MG63 (cell line): ENCODE measurements at regions not wholly inside any gene's neighbourhood (a gene's known extent, or its start where the extent isn't known, plus 50 kb on each side); places are given as distances from the start of the nearest gene placed in this dataset.
"Not testable (repeated sequence)": the region's sequence is repeated elsewhere in the genome, so short reads cannot be mapped to it uniquely, and the experiment has no call there.

Source experiments
- DNase-seq: peaks from one replicate; pipeline ENCODE4 v3.0.0-alpha.2; 2020
- H3K27me3 ChIP-seq: fragments of 250-450 bp; sonication (Bioruptor Pico); 2 replicates; pipeline ENCODE4 v1.5.1; 2020; ENCODE audit warnings: mild to moderate bottlenecking, moderate library complexity
- H3K36me3 ChIP-seq: fragments of 250-450 bp; sonication (Bioruptor Pico); 2 replicates; pipeline ENCODE4 v1.5.1; 2020; ENCODE audit warnings: mild to moderate bottlenecking, moderate library complexity
- H3K4me3 ChIP-seq: fragments of 250-450 bp; sonication (Bioruptor Pico); 2 replicates; pipeline ENCODE4 v1.5.1; 2020; ENCODE audit warnings: mild to moderate bottlenecking, moderate library complexity
- H3K9me3 ChIP-seq: fragments of 250-450 bp; sonication (Bioruptor Pico); 2 replicates; pipeline ENCODE4 v1.5.1; 2020; ENCODE audit warnings: mild to moderate bottlenecking, moderate library complexity

DNA sequence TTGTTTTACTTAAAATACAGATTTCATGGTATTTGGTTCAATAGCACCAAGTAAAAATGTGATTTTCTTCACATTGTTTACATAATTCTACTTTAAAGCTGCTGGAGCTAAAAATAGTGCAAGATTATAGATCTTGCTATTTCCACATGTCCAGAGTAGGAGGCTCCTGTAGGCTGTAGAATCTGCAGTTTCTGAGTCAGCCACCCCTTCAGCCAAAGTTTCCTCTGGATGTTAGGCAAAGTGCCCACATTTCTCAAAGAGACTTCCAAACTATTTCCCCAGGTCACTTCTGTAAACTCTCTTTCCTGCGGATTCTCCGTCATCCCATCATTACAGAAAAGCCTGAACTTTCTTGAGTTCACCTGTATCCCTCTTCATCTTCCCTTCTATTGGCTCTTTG, 342.5 kb upstream of the FSTL5 start:
- H3K4me3 ChIP-seq = no peak overlapping the region

DNA sequence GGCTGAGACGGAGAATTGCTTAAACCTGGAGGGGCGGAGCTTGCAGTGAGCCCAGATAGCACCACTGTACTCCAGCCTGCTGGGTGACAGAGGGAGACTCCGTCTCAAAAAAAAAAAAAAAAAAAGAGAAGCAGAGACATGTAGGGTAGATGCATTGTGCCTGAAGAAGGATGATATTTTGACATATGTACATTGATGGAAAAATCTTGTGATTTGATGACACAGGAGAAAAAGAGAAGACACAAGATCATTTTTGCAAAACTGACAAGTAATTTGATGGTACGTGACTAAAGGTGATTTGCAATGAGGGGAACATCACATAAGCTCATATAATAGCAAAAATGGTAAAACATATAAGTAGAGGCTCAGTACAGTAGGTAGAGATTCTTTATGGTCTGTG, 340.1 kb upstream of the FSTL5 start:
- Histone ChIP-seq H3K4me3 (no peak overlapping the region), H3K9me3 (no peaks in the 10 kb centered on the region), H3K36me3 (no peaks in the 10 kb centered on the region), H3K27me3 (no peaks in the 10 kb centered on the region; the same call in 1 of the 2 replicates)
- DNase-seq = no peak

More for the DNA sequence above, 342.5 kb upstream of the FSTL5 start:
- Histone ChIP-seq H3K36me3 (no peaks in the 10 kb centered on the region), H3K9me3 (no peaks in the 10 kb centered on the region), H3K27me3 (no peaks in the 10 kb centered on the region; the same call in 1 of the 2 replicates)
- peak; percentile 27 for DNase-seq

DNA sequence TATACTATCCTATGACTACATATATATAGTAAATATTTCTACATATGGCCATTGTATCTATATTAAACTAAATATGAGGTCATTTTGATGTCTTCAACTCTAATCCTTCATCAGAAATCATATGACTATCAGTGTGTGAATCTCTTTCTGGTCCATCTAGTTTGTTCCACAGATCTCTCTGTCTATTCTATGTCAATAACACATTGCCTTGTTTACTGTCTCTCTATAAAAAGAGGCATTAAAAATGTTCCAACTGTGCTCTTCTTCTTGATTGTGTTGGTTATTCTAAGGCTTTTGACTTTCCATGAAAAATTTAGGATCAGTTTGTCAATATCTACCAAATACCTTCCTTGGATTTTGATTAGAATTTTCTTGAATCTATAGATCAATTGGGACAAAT, 338.3 kb upstream of the FSTL5 start:
- no peak for DNase-seq
- H3K27me3 ChIP-seq = no peaks in the 10 kb centered on the region; the same call in 1 of the 2 replicates
- H3K4me3 ChIP-seq = no peak overlapping the region
- H3K9me3 ChIP-seq = no peaks in the 10 kb centered on the region
- no peaks in the 10 kb centered on the region for H3K36me3 ChIP-seq

DNA sequence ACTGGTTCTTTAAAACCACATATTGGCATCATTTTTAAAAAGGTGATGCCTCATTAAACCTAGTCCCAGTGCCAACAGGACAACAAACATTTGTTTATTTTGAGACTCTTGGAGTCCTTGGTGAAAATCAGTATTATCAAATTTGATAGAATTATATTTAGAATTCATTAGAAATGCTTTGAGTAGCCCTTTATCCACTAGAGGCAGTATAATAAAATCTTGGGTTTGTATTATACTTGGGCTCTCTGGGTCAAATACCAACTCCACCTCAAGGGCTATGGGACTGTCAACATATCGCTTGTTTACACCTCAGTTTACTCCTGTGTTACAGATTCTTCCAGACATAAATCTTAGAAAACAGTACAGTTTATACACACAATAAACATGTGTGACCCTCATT, 335.7 kb upstream of the FSTL5 start:
- H3K36me3 ChIP-seq = no peaks in the 10 kb centered on the region
- no peak overlapping the region for H3K4me3 ChIP-seq
- no peaks in the 10 kb centered on the region for H3K9me3 ChIP-seq
- no peaks in the 10 kb centered on the region; the same call in 1 of the 2 replicates for H3K27me3 ChIP-seq
- DNase-seq = no peak

DNA sequence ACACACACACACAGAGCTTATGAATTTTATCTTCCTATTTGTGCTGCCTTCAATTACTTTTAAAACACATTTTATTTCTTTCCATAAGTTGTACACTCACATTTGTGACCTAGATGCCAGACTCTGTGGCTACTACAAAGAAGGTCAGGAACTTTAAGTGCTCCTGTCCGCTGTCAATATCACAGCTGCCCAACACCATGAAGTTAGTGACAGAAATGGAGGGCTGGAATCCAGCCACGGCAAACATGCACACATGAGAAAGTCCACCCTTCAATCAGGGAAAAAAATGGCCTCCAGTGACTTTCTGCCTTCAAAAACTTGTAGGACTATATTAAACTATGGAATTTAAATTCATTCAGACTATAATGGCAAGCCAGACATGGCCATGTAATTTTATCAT, 334.4 kb upstream of the FSTL5 start:
- Histone ChIP-seq H3K36me3 (no peaks in the 10 kb centered on the region), H3K4me3 (no peak overlapping the region), H3K27me3 (no peaks in the 10 kb centered on the region; the same call in none of the 2 replicates), H3K9me3 (no peaks in the 10 kb centered on the region)
- no peak for DNase-seq

DNA sequence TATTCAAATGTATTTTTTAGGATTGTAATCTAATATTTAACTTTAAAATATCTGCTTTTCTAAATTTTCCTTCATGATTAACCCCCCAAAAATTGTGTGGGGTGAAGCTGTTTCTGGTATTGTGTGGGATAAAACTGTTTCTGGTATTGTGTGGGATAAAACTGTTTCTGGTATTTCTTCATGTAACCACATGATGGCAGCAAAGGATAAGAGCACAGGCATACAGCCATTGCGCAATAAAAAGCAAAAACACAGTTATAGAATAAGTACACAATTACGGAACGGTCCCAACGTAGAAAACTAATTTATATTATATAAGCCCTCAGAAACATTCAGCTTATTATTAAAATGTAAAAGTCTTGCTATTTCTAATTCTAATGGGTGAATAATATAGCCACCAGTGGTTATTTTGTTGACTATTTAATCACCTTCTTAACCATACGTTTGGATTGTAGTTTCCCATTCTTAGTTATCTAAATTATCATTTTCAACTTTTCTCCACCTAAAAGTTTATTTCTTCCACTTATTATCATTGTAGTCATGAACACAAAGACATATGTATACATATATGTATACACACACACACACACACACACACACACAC, 333.9 kb upstream of the FSTL5 start:
- H3K36me3 ChIP-seq = no peaks in the 10 kb centered on the region
- H3K4me3 ChIP-seq = no peak overlapping the region
- no peaks in the 10 kb centered on the region; the same call in none of the 2 replicates for H3K27me3 ChIP-seq
- no peak for DNase-seq
- no peaks in the 10 kb centered on the region for H3K9me3 ChIP-seq

DNA sequence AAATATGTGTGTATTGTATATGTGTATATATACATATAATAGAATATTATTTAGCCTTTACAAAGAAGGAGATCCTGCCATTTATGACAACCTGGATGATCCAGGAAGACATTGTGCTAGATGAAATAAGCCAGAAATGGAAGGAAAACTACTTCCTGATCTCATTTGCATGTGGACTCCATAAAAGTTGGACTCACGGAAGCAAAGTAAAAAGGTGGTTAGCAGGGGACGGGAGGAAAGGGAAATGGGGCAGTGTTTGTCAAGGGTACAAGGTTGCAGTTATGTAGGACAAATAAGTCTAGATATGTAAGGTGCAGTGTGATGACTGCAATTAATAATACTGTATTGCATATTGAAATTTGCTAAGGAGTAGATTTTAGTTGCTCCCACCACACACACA, 331.1 kb upstream of the FSTL5 start:
- Histone ChIP-seq H3K36me3 (no peaks in the 10 kb centered on the region), H3K9me3 (no peaks in the 10 kb centered on the region; the same call in 1 of the 2 replicates), H3K27me3 (no peaks in the 10 kb centered on the region; the same call in none of the 2 replicates), H3K4me3 (no peak overlapping the region)
- DNase-seq = no peak

DNA sequence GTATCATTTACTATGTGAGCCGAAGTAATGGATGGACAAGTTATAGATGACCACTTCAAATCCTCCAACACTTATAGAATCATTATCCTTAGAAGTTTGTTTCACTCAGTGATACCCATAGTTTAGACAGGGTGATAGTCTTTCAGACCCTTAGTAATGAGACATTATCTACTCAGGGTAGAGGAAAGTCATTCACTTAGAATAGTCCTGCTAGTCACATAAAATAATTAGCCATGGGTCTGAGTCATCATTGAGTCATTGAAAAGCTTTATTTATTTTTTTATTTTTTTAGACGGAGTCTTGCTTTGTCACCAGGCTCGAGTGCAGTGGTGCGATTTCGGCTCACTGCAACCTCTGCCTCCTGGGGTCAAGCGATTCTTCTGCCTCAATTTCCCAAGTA, 321.7 kb upstream of the FSTL5 start:
- H3K27me3 ChIP-seq = no peaks in the 10 kb centered on the region
- no peak for DNase-seq

DNA sequence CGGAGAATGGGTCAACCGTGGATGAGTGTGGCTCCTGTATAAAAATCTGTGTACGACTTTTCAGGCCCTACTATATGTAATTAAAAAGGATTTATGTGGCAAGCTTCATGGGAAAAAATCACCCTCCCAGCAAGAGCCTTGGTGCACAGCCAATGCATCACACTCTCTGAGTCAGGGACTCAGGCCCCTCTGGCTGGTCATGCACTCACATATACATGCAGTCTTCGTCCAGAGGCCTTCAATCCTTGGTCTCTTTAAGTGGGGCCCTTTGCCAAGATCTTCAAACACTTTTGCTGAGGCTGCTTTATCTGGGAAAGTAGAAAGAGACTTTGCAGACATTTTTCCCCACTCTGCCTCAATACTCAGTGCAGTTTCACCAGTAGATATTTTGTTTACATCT, 311.4 kb upstream of the FSTL5 start:
- peak; percentile 22 for DNase-seq
- no peaks in the 10 kb centered on the region for H3K9me3 ChIP-seq
- no peaks in the 10 kb centered on the region for H3K27me3 ChIP-seq
- no peak overlapping the region for H3K4me3 ChIP-seq
- H3K36me3 ChIP-seq = no peaks in the 10 kb centered on the region

More for the DNA sequence above, 321.7 kb upstream of the FSTL5 start:
- Histone ChIP-seq H3K36me3 (no peaks in the 10 kb centered on the region), H3K9me3 (no peaks in the 10 kb centered on the region; the same call in 1 of the 2 replicates), H3K4me3 (no peak overlapping the region)

DNA sequence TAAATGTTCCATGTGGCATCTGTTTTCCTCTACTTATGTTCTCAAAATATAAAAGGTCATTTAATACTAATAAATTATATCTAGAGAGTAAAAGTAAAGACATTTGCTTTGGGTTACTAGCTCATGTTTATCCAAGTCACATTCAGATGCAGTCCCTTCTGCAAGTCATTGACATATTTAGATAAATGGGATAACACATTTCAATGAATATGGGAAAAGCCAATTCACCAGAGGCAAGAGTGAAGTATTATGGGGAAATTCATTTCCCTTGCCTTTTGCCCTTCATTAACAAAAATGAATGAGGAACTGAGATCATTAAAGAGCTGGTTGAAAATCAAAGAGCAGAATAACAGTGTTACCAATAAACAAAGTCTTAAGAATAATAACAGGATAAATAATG, 306.2 kb upstream of the FSTL5 start:
- DNase-seq = no peak
- no peaks in the 10 kb centered on the region for H3K9me3 ChIP-seq
- H3K4me3 ChIP-seq = no peak overlapping the region
- H3K36me3 ChIP-seq = no peaks in the 10 kb centered on the region
- no peaks in the 10 kb centered on the region for H3K27me3 ChIP-seq

DNA sequence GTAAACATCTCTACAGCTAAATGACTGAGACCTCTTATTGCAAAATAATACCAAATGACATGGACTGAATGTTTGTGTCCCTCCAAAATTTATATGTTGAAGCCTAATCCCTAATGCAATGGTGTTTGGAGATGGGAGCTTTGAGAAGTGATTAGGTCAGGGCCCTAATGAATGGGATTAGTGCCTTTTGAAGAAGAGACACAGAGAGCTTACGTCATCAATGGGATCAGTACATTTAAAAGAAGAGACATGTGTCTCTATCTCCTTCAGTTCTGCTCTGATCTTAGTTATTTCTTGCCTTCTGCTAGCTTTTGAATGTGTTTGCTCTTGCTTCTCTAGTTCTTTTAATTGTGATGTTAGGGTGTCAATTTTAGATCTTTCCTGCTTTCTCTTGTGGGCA, 301.6 kb upstream of the FSTL5 start:
- H3K4me3 ChIP-seq, H3K27me3 ChIP-seq, H3K9me3 ChIP-seq, DNase-seq, H3K36me3 ChIP-seq: not testable (repeated sequence)

DNA sequence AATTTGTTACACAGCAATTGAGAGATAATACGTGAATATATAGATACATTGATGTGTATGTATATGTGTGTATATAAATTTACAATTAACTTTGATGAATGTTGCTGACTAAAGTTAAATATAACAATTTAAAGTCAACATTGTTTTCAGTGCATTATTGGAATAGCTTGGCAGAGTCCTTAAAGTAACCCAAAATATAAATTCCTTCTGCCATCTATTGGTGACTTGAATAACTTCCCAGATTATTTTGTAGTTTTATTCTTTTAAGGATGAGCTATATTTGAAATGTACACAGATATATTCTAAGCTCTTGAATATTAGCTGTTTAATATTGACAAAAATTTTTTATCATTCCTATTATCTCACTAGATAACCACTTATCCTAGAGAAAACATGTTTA, 298.2 kb upstream of the FSTL5 start:
- no peaks in the 10 kb centered on the region for H3K36me3 ChIP-seq
- H3K4me3 ChIP-seq = no peak overlapping the region
- no peaks in the 10 kb centered on the region for H3K27me3 ChIP-seq
- DNase-seq = no peak
- H3K9me3 ChIP-seq = no peaks in the 10 kb centered on the region

DNA sequence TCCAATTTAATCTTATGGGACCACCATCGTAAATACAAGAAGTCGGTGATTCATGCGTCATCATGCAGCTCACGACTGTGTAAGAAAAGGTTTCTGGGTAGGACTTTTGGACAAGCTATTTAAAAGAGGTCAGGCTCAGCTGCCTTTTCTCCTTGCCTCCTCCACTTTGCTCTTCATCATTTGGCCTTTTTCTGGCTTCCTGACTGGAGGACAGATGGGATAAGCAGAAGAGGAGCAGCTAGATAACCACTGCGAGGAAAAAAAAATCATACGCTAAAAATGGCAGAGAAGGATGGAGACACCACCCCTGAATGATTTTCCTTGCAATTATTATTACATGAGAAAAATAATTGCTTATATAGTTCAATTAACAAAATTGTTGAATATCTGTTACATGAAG, 294.3 kb upstream of the FSTL5 start:
- no peaks in the 10 kb centered on the region for H3K36me3 ChIP-seq
- no peak overlapping the region for H3K4me3 ChIP-seq
- no peaks in the 10 kb centered on the region for H3K9me3 ChIP-seq
- DNase-seq = no peak
- no peaks in the 10 kb centered on the region for H3K27me3 ChIP-seq

DNA sequence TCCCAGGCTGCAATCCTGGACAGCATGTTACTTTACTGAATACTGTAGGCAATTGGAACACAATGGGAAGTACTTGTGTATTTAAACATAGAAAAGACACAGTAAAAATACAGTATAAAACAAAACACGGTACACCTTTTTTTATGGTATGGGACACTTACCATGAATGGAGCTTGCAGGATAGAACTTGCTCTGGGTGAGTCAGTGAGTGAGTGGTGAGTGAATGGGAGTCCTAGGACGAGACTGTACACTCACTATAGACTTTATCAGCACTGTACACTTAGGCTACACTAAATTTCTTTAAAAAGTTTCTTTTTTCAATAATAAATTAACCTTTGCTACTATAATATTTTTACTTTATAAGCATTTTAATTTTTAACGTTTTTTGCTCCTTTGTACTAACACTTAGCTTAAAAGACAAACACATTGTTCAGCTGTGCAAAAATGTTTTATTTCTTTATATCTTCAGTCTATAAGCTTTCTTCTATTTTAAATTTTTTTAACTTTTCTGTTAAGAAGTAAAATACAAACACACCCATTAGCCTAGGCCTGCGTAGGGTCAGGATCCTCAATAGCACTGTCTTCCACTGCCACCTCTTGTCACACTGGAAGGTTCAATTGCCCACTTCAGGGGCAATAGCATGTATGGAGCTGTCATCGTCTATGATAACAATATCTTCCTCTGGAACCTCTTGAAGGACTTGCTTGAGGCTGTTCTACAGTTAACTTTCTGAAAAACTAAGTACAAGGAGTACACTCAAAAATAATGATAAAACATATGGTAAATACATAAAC, 293.5 kb upstream of the FSTL5 start:
- Histone ChIP-seq H3K36me3 (no peaks in the 10 kb centered on the region), H3K9me3 (no peaks in the 10 kb centered on the region), H3K4me3 (no peak overlapping the region), H3K27me3 (no peaks in the 10 kb centered on the region)
- no peak for DNase-seq

DNA sequence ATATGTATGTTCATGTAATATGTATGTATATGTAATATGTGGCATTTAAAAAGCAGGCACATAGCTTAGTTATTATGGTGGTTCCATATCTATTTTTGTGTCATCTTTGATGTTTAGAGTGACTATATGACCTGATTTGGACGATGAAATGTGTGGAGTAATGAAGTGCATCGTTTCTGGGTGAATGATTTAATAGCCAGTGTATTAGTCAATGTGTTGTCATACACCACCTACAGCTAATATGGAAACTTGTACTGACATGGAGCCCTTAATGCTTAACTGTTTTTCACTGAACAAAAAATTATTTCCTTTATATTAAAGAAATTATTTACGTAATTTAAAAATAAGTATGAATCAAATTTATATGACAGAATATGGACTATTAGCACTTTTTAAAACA, 292.3 kb upstream of the FSTL5 start:
- Histone ChIP-seq H3K36me3 (no peaks in the 10 kb centered on the region), H3K27me3 (no peaks in the 10 kb centered on the region), H3K4me3 (no peak overlapping the region), H3K9me3 (no peaks in the 10 kb centered on the region)
- DNase-seq = no peak

DNA sequence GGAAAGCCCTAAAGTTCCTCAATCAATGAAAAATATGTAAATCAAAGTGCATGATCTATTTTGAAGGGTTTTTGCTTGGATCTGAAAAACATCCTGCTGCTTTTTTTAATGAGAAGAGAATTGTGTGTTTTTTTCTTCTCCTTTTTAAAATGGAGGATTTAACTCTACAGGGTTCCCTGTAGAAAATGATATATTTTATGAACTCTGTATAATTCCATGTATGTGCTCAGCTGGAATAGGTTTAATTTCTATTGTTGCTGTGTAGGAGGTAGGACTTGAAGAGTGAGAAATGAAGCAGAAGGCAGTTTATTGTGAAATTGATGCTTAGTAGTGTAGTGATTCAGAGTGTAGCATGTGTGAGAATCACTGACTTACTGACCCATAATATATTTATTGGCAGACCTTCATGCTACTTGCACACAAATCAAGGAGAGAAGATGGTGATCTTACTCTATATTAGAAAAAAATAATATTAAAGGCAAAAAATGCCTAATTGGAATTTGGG, 286.8 kb upstream of the FSTL5 start:
- DNase-seq = no peak
- no peaks in the 10 kb centered on the region for H3K36me3 ChIP-seq
- H3K27me3 ChIP-seq = no peaks in the 10 kb centered on the region
- no peak overlapping the region for H3K4me3 ChIP-seq
- no peaks in the 10 kb centered on the region for H3K9me3 ChIP-seq

DNA sequence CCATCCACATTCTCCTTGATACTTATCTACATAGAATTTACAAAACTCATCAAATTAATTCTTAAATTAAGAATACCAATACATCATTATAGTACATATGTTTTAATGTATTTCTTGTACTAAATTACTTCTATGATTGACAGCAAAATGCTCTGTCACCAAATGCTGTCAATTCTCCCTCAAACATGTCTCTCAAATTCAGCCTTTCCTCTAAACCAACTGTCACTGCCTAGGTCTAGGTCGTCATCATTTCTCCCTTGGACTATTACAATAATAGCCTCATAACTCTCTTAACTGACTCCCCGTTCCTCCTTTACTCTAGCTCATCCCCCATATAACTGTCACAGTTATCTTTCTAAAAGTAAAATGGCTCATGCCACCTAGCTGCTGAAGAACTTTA, 279.7 kb upstream of the FSTL5 start:
- Histone ChIP-seq H3K36me3 (no peaks in the 10 kb centered on the region), H3K27me3 (no peaks in the 10 kb centered on the region), H3K4me3 (no peak overlapping the region), H3K9me3 (no peaks in the 10 kb centered on the region)
- no peak for DNase-seq

DNA sequence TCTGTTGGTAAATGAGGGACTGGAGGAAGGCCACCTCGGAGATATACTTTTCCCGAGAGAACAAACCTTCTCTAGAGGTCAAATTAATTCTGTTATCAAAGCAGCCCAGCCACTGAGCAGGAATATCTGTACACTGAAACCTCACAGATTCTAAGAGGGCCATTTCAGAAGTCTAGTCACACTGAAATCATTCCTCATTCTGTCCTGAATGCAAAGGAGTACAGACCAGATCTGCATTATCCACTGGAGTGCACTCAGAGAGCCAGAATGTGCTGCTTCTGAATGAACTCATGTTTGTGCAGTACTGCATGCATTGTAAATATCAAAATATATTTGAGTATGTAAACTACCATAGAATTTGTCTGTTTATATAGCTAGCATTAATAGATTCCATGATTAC, 278.3 kb upstream of the FSTL5 start:
- H3K4me3 ChIP-seq = no peak overlapping the region
- H3K9me3 ChIP-seq = no peaks in the 10 kb centered on the region
- DNase-seq = no peak
- no peaks in the 10 kb centered on the region for H3K36me3 ChIP-seq
- H3K27me3 ChIP-seq = no peaks in the 10 kb centered on the region
